A549 (cell line): ENCODE measurements at regions not wholly inside any gene's neighbourhood (a gene's known extent, or its start where the extent isn't known, plus 50 kb on each side); places are given as distances from the start of the nearest gene placed in this dataset.

Experiments used
- CTCF ChIP-seq: fragments of >200 bp; sonication (Bioruptor Twin); formaldehyde crosslinking; IDR thresholded peaks from 3 replicates; pipeline ENCODE4 v1.5.1; 2016
- EHF ChIP-seq: fragments of 250-450 bp; sonication (Bioruptor Pico); IDR thresholded peaks from 2 replicates; pipeline ENCODE4 v1.5.0; 2020; ENCODE audit warnings: mild to moderate bottlenecking
- ELK1 ChIP-seq: fragments of 150-350 bp; IDR thresholded peaks from 2 replicates; pipeline ENCODE4 v1.6.1; 2014; ENCODE audit warnings: low read depth, mild to moderate bottlenecking, low read length
- MAFK ChIP-seq: fragments of 450-650 bp; IDR thresholded peaks from 2 replicates; pipeline ENCODE4 v1.6.1; 2014; ENCODE audit not compliant: partially characterized antibody
- MAX ChIP-seq: IDR thresholded peaks from 2 replicates; pipeline ENCODE4 v1.6.1; 2012
- POLR2A ChIP-seq: IDR thresholded peaks from 2 replicates; pipeline ENCODE4 v1.6.1; 2012; ENCODE audit warnings: mild to moderate bottlenecking, low read length
- RNF2 ChIP-seq: fragments of 200-600 bp; sonication (generic); IDR thresholded peaks from 2 replicates; pipeline ENCODE4 v1.6.1; 2016; ENCODE audit warnings: low read depth, mild to moderate bottlenecking, antibody characterized with exemption, moderate library complexity, borderline replicate concordance
- SMC3 ChIP-seq: fragments of >200 bp; sonication (Bioruptor Twin); formaldehyde crosslinking; IDR thresholded peaks from 3 replicates; pipeline ENCODE4 v1.6.1; 2018; ENCODE audit warnings: inconsistent platforms
- USF2 ChIP-seq: fragments of 450-650 bp; IDR thresholded peaks from 2 replicates; pipeline ENCODE4 v1.6.1; 2014; ENCODE audit warnings: antibody characterized with exemption

- TF ChIP-seq EHF (no peak), MAFK (no peak), POLR2A (no peak), MAX (no peak), ELK1 (no peak), CTCF (no peak), RNF2 (no peak), SMC3 (no peak), USF2 (no peak)
Observed at GRCh38 chr18:11419338-11419737, 190.1 kb upstream of the SLC35G4 start.
